OCI-LY3 (cell line): ENCODE measurements at regions not wholly inside any gene's neighbourhood (a gene's known extent, or its start where the extent isn't known, plus 50 kb on each side); places are given as distances from the start of the nearest gene placed in this dataset.

ENCODE experiments used
- EZH2phosphoT487 ChIP-seq: fragments of 200-600 bp; shearing (Covaris generic); IDR thresholded peaks from 2 replicates; pipeline ENCODE4 v1.6.1; 2018; ENCODE audit warnings: antibody characterized with exemption, mixed run types, low read depth
- TF ChIP-seq, protein P1 (sequence below): fragments of 200-600, 300-600 bp; sonication (generic); IDR thresholded peaks from 2 replicates; pipeline ENCODE4 v1.5.1; 2014; ENCODE audit warnings: antibody characterized with exemption, low read length, low read depth

DNA sequence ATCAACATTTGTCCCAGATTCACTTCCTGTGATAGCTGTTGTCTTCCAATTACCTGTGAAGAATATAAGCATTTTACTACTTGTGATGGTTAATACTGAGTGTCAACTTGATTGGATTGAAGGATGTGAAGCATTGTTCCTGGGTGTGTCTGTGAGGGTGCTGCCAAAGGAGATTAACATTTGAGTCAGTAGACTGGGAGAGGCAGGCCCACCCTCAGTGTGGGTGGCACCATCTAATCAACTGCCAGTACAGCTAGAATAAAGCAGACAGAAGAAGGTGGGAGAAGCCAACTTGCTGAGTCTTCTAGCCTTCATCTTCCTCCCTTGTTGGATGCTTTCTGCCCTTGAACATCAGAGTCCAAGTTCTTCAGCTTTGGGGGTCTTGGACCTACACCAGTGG is 660.4 kb upstream of the GOT2 start:
- TF ChIP-seq, protein P1, sequence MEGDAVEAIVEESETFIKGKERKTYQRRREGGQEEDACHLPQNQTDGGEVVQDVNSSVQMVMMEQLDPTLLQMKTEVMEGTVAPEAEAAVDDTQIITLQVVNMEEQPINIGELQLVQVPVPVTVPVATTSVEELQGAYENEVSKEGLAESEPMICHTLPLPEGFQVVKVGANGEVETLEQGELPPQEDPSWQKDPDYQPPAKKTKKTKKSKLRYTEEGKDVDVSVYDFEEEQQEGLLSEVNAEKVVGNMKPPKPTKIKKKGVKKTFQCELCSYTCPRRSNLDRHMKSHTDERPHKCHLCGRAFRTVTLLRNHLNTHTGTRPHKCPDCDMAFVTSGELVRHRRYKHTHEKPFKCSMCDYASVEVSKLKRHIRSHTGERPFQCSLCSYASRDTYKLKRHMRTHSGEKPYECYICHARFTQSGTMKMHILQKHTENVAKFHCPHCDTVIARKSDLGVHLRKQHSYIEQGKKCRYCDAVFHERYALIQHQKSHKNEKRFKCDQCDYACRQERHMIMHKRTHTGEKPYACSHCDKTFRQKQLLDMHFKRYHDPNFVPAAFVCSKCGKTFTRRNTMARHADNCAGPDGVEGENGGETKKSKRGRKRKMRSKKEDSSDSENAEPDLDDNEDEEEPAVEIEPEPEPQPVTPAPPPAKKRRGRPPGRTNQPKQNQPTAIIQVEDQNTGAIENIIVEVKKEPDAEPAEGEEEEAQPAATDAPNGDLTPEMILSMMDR, result no peak
- TF ChIP-seq EZH2phosphoT487, result no peak
